Esophagus muscularis mucosa (tissue), 4 donors: ENCODE measurements at regions not wholly inside any gene's neighbourhood (a gene's known extent, or its start where the extent isn't known, plus 50 kb on each side); places are given as distances from the start of the nearest gene placed in this dataset.

Experiments used
- EP300 ChIP-seq: sonication (generic); formaldehyde crosslinking; IDR thresholded peaks from one replicate; pipeline ENCODE4 v1.6.1; 2017; ENCODE audit warnings: antibody characterized with exemption
- POLR2A ChIP-seq: fragments of 450-650 bp; IDR thresholded peaks from one replicate; pipeline ENCODE4 v1.6.1; 2017; ENCODE audit warnings: antibody characterized with exemption, moderate library complexity, mild to moderate bottlenecking, low read depth
- TF ChIP-seq, protein P1 (sequence below), 3 experiments: fragments of 200-600 bp in 2 of 3; fragments of 450-650 bp in 1 of 3; sonication (generic) in 2 of 3; IDR thresholded peaks; one replicate each; pipeline ENCODE4 v1.5.1; 2017 to 2019; ENCODE audit warnings: antibody characterized with exemption in 3 of 3, mild to moderate bottlenecking in 2 of 3, moderate library complexity in 1 of 3

DNA sequence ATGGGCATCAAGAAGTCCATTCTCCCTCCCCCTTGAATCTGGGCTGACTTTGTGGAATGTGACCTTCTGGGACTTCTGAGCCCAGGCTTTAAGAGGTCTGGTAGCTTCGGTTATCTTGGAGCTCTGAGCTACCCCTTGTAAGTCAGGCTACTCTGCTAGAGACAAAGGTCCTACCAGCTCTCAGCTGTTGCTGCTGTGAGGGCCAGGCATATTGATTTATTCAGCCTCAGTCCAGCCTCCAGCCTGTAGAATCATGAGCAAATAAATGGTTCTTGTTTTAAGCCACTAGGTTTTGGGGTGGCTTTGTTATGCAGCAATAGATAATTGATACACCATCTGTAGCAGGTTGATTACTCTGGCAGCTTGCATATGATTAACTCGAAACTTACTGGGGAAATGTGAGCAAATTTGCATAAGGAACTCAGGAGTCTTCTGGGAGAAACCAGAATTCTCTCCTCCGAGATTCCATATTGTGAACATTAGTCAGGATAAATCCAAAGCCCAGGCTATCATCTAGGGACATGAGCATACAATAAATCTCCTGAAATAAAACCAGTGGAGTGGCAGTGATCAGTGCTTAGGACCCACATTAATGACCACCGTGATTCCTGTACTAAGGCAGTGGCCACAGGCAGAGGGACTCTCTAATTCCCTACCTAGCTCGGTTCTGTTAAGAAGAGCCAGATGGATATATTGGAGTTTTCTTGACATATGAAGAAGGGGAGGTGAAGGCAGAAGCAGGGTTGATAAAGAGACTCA lies 336.1 kb downstream of the CDC5L start:
- TF ChIP-seq, protein P1, sequence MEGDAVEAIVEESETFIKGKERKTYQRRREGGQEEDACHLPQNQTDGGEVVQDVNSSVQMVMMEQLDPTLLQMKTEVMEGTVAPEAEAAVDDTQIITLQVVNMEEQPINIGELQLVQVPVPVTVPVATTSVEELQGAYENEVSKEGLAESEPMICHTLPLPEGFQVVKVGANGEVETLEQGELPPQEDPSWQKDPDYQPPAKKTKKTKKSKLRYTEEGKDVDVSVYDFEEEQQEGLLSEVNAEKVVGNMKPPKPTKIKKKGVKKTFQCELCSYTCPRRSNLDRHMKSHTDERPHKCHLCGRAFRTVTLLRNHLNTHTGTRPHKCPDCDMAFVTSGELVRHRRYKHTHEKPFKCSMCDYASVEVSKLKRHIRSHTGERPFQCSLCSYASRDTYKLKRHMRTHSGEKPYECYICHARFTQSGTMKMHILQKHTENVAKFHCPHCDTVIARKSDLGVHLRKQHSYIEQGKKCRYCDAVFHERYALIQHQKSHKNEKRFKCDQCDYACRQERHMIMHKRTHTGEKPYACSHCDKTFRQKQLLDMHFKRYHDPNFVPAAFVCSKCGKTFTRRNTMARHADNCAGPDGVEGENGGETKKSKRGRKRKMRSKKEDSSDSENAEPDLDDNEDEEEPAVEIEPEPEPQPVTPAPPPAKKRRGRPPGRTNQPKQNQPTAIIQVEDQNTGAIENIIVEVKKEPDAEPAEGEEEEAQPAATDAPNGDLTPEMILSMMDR (IDR thresholded peaks at IDR 0.05): no peak
- TF ChIP-seq EP300 (no peak), POLR2A (no peak)
